ENCODE measurements at regions not wholly inside any gene's neighbourhood (a gene's known extent, or its start where the extent isn't known, plus 50 kb on each side); places are given as distances from the start of the nearest gene placed in this dataset.

DNA sequence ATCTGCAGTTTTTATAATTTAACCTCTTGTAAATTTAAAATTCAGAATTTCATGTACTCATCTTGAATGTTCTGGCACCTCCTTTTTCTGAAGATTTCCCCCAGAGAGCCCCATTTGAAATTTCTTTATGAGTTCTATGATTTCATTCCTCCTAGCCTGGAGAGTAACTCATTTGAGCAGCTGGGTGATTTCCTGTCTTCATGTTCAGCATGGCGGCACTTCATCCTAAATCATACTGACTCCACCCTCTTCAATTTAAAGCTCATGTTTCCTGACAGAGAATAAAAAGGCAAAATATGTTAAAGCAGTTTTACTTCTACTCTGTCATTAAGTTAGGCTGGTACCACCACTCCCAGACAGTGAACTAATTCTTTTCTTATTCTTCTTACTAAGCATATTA, 250.9 kb upstream of the POU3F2 start:
- TF ChIP-seq, protein P1, sequence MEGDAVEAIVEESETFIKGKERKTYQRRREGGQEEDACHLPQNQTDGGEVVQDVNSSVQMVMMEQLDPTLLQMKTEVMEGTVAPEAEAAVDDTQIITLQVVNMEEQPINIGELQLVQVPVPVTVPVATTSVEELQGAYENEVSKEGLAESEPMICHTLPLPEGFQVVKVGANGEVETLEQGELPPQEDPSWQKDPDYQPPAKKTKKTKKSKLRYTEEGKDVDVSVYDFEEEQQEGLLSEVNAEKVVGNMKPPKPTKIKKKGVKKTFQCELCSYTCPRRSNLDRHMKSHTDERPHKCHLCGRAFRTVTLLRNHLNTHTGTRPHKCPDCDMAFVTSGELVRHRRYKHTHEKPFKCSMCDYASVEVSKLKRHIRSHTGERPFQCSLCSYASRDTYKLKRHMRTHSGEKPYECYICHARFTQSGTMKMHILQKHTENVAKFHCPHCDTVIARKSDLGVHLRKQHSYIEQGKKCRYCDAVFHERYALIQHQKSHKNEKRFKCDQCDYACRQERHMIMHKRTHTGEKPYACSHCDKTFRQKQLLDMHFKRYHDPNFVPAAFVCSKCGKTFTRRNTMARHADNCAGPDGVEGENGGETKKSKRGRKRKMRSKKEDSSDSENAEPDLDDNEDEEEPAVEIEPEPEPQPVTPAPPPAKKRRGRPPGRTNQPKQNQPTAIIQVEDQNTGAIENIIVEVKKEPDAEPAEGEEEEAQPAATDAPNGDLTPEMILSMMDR (IDR thresholded peaks at IDR 0.05): no peak
- TF ChIP-seq SIN3A (IDR thresholded peaks at IDR 0.05; ENCODE audit: borderline replicate concordance, low read depth, low read length): no peak
- TF ChIP-seq ELF1 (IDR thresholded peaks at IDR 0.05): no peak
- TF ChIP-seq EZH2phosphoT487 (IDR thresholded peaks at IDR 0.05; ENCODE audit: borderline replicate concordance, low read depth): no peak
- no peak for TF ChIP-seq RFX5 (IDR thresholded peaks at IDR 0.05; ENCODE audit: low read length)
- TF ChIP-seq CHD2 (IDR thresholded peaks at IDR 0.05; ENCODE audit: low read length, partially characterized antibody): no peak
- TF ChIP-seq, protein P2, sequence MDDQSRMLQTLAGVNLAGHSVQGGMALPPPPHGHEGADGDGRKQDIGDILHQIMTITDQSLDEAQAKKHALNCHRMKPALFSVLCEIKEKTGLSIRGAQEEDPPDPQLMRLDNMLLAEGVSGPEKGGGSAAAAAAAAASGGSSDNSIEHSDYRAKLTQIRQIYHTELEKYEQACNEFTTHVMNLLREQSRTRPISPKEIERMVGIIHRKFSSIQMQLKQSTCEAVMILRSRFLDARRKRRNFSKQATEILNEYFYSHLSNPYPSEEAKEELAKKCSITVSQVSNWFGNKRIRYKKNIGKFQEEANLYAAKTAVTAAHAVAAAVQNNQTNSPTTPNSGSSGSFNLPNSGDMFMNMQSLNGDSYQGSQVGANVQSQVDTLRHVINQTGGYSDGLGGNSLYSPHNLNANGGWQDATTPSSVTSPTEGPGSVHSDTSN (IDR thresholded peaks at IDR 0.05): no peak
- TF ChIP-seq RAD21 (IDR thresholded peaks at IDR 0.05; ENCODE audit: low read length): no peak
- TF ChIP-seq, protein P3, sequence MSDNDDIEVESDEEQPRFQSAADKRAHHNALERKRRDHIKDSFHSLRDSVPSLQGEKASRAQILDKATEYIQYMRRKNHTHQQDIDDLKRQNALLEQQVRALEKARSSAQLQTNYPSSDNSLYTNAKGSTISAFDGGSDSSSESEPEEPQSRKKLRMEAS (IDR thresholded peaks at IDR 0.05; ENCODE audit: low read depth): no peak
